WERI-Rb-1 (cell line): ENCODE measurements at regions not wholly inside any gene's neighbourhood (a gene's known extent, or its start where the extent isn't known, plus 50 kb on each side); places are given as distances from the start of the nearest gene placed in this dataset.

ENCODE experiments used
- DNase-seq: peaks from one replicate; pipeline ENCODE4 v3.0.0-alpha.2; 2020
- H3K27ac ChIP-seq: fragments of 250-450 bp; sonication (Bioruptor Pico); 2 replicates; pipeline ENCODE4 v1.5.1; 2020; ENCODE audit warnings: mild to moderate bottlenecking, moderate library complexity
- H3K27me3 ChIP-seq: fragments of 250-450 bp; sonication (Bioruptor Pico); 2 replicates; pipeline ENCODE4 v1.5.1; 2021; ENCODE audit warnings: mild to moderate bottlenecking, low read depth, moderate library complexity; ENCODE audit not compliant: insufficient read depth, severe bottlenecking
- H3K36me3 ChIP-seq: fragments of 250-450 bp; sonication (Bioruptor Pico); 2 replicates; pipeline ENCODE4 v1.5.1; 2020; ENCODE audit warnings: mild to moderate bottlenecking, moderate library complexity
- H3K4me3 ChIP-seq: 2 replicates; pipeline ENCODE4 v1.5.1; 2011; ENCODE audit warnings: low read depth, mild to moderate bottlenecking, control low read depth, low read length
- H3K9me3 ChIP-seq: fragments of 250-450 bp; sonication (Bioruptor Pico); 2 replicates; pipeline ENCODE4 v1.5.1; 2021; ENCODE audit warnings: mild to moderate bottlenecking, moderate library complexity; ENCODE audit not compliant: severe bottlenecking
- TF ChIP-seq, protein P1 (sequence below): IDR thresholded peaks from 2 replicates; pipeline ENCODE4 v1.5.1; 2011; ENCODE audit warnings: low read depth, mild to moderate bottlenecking, control low read depth, inconsistent platforms, low read length

DNA sequence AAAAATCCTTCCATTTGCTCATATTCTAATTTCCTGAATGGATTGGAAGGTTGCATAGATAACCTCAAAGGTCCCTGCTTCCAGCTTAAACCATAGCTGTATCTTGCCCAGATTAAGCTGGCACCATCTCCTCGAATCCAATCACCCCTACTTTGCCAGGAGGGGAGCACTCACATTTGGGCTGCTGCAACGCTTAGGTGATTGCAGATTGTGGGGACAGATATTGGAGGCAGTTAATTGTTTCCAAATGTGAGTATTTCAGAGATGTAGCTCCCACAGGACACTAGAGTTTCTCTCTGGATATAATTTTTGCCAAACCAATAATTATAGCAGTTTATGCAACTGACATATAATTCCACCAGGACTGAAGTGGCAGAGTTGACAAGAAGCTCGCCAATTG is 53.5 kb upstream of the ACSL1 start:
- H3K36me3 ChIP-seq: no peaks in the 10 kb centered on the region
- H3K4me3 ChIP-seq: no peak overlapping the region
- no peaks in the 10 kb centered on the region for H3K9me3 ChIP-seq
- TF ChIP-seq, protein P1, sequence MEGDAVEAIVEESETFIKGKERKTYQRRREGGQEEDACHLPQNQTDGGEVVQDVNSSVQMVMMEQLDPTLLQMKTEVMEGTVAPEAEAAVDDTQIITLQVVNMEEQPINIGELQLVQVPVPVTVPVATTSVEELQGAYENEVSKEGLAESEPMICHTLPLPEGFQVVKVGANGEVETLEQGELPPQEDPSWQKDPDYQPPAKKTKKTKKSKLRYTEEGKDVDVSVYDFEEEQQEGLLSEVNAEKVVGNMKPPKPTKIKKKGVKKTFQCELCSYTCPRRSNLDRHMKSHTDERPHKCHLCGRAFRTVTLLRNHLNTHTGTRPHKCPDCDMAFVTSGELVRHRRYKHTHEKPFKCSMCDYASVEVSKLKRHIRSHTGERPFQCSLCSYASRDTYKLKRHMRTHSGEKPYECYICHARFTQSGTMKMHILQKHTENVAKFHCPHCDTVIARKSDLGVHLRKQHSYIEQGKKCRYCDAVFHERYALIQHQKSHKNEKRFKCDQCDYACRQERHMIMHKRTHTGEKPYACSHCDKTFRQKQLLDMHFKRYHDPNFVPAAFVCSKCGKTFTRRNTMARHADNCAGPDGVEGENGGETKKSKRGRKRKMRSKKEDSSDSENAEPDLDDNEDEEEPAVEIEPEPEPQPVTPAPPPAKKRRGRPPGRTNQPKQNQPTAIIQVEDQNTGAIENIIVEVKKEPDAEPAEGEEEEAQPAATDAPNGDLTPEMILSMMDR: no peak
- no peaks in the 10 kb centered on the region for H3K27me3 ChIP-seq
- no peak overlapping the region for H3K27ac ChIP-seq
- no peak for DNase-seq

DNA sequence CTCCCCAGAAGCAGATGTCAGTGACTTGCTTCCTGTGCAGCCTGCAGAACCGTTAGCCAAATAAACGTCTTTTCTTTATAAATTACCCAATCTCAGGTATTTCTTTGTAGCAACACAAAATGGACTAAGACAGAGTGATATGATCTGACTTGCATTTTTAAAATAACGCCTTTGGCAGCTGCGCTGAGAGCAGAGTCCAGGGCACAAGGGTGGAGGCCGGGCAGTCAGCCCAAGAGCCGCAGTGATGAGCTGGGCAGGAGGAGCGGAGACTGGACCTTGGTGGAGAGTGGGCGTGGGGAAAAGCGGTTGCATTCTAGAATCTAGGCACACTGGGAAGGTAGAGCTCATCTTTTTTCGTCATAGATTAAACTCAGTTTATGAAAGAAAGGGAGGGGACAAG is 56.5 kb upstream of the ACSL1 start:
- H3K4me3 ChIP-seq: no peak overlapping the region
- TF ChIP-seq, protein P1: no peak
- DNase-seq: no peak

DNA sequence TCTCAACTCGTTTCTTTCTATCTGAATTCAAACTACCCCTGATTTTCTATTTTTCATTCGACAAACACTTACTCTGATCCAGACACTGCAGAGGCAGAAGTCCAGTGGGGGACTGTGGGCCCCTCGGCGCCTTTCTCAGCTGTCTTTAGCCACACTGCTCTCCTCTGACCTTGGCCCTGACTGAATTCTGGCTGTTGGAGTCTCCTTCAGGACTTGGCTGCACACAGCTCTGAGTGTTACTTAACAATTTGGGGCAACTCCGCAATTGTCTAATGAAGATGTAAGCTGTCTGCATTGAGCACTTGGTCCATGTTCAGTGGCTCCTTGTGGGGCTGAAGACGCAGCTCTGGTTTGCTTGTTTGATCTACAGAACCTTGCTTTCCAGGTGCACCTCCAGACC is 57.3 kb upstream of the ACSL1 start:
- H3K27me3 ChIP-seq: no peaks in the 10 kb centered on the region
- H3K4me3 ChIP-seq: no peak overlapping the region
- TF ChIP-seq, protein P1: no peak
- DNase-seq: no peak
- no peak overlapping the region for H3K27ac ChIP-seq
- H3K9me3 ChIP-seq: no peaks in the 10 kb centered on the region
- H3K36me3 ChIP-seq: no peaks in the 10 kb centered on the region

More for the DNA sequence above, 56.5 kb upstream of the ACSL1 start:
- Histone ChIP-seq H3K36me3 (no peaks in the 10 kb centered on the region), H3K9me3 (no peaks in the 10 kb centered on the region), H3K27ac (no peak overlapping the region), H3K27me3 (no peaks in the 10 kb centered on the region)

DNA sequence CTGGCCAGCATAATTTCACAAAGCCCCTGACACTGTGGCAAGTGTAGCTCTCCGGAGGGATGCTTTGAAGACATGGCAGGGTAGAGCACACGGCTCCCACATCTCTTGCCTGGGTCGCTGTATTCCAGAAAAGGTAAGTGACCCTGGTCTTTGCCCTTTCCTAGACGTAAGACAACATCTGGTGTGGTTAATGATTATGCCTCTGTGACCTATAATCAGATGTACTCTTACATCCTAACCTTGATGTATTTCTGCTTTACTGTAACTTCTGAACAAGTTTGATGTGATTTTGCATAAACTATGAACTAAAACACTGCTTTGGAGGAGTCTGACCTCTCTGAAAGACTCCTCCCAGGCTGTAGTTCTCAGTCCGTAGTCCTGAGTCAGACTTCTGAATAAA is 59.1 kb upstream of the ACSL1 start:
- Histone ChIP-seq H3K36me3 (no peaks in the 10 kb centered on the region), H3K9me3 (no peaks in the 10 kb centered on the region), H3K4me3 (no peak overlapping the region), H3K27me3 (no peaks in the 10 kb centered on the region), H3K27ac (no peak overlapping the region)
- TF ChIP-seq, protein P1: no peak
- no peak for DNase-seq

- no peak for DNase-seq
- Histone ChIP-seq H3K9me3 (no peaks in the 10 kb centered on the region), H3K4me3 (no peak overlapping the region), H3K27ac (no peak overlapping the region), H3K27me3 (no peaks in the 10 kb centered on the region), H3K36me3 (no peaks in the 10 kb centered on the region)
- TF ChIP-seq, protein P1: no peak
Observed at GRCh38 chr4:184885602-184886001, 59.8 kb upstream of the ACSL1 start.

GRCh38 chr4:184887333-184887732 is 61.6 kb upstream of the ACSL1 start:
- Histone ChIP-seq H3K27me3 (no peaks in the 10 kb centered on the region), H3K36me3 (no peaks in the 10 kb centered on the region), H3K27ac (no peak overlapping the region), H3K9me3 (no peaks in the 10 kb centered on the region), H3K4me3 (no peak overlapping the region)
- no peak for DNase-seq
- TF ChIP-seq, protein P1: no peak
